NCI-H524 (cell line): ENCODE measurements at regions not wholly inside any gene's neighbourhood (a gene's known extent, or its start where the extent isn't known, plus 50 kb on each side); places are given as distances from the start of the nearest gene placed in this dataset.

Experiments
- DNase-seq, 2 experiments: peaks; one replicate each; lab custom pipeline; 2025; lab: John Stamatoyannopoulos, UW

- DNase-seq = no peak
These were observed 77.0 kb downstream of the MRPL14 start for GRCh38 chr6:44049989-44050871.

DNA sequence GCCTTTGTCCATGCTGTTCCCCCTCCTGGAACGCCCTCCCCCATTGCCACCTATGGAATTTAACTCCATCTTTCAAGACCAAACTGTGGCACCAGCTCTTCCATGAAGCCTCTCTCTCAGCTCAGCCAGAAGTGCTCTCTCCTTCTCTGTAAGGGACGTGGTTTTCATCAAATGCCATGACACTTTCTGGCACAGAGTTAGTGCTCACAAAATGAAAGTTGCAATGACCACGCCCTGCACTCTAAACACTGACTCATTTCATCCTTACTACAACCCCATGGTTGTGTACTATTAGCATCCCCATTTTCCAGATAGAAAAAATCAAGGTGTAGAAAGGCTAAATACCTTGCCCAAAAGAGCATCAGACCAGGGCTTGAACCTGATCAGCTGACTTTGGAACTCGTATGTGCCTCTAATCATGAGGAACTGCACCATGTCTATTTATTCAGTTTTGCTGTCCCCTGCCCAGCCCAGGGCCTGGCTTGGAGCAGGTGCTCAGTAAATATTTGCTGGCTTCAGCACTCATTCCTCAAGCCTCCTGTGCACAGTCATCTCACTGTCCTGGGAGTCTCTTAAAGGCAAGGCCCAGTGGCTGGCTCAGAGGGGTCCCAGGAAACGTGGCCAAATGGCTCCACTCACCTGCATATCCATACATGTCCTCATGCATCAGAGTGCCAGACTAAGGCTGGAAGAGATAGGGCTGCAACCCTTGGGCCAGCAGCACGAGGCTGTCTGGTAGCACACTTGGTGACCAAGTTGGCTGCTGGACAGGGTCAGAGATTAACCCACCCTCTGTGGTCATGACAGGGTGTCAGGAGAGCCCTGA lies 77.9 kb downstream of the MRPL14 start:
- DNase-seq = no peak

DNA sequence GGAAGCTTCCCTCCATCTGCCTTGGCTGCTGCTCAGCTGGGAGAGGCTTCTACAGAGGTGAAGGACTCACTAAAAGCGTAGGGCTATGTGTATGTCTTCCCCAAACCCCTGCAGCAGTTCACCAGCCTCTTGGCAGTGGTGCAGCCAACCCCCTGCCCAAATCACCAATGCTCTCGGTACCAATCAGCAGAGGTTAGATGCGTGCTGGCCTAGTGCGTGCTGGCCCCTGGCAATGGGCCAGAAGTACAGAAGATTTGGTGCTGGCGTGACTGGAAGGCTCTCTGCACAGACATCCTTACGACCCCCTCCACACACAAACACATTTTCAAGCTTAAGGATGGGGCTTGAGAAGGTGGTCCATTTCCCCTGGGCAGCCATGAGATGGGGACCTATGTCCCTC lies 79.0 kb downstream of the MRPL14 start:
- no peak for DNase-seq

- no peak for DNase-seq
These were observed 79.5 kb downstream of the MRPL14 start for GRCh38 chr6:44047801-44048200.

DNA sequence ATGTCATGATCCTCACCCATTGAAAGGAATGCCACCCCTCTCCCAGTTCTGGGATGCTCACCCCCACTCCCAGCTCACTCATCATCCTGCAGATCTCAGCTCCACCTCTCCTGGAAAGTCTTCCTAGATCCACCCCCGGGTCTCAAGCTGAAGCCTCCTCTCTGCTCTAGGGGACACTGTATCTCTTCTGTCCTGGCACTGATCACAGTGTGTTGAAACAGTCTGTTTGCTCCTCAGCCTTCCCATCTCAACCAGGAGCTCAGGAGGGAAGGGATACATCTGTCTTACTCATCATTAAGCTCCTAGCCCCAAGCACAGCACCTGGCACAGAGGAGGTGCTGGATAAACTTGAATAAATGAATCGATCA lies 80.1 kb downstream of the MRPL14 start:
- DNase-seq = no peak

DNA sequence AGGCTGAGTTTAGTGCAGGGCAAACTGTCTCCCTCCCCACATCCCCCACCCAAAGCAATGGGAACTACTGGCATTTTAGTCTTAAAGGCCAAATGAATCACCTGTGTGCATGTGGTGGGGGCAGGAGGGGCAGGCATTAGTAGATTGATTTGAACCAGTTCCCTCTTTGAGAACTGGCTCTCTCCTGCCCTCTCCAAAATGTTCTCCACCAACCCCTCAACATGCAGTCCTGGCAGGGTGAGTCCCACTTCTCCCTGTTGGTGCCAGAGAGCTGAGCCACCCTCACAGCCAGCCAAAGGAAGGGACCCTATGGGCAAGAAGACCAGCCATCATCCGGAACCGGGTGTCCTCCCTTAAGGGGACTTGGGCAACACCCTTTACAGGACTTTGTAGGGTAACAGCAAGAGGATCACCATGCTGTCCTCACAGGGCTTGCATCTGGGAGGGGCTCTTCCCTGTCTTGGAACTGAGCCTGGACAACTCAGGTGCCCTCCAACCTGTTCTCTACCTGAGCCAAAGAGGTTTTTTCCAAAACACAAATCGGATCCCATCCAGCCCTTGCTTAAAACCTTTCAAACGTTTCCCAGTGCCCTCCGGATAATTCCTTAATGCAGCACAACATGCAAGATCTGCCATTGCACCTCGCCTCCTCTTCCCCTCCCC lies 80.6 kb downstream of the MRPL14 start:
- DNase-seq = no peak

- no peak for DNase-seq
These were observed 81.6 kb downstream of the MRPL14 start for GRCh38 chr6:44045672-44046015.

- DNase-seq = no peak
These were observed 82.1 kb downstream of the MRPL14 start for GRCh38 chr6:44044940-44045671.

- DNase-seq = no peak
These were observed 83.1 kb downstream of the MRPL14 start for GRCh38 chr6:44044154-44044539.

DNA sequence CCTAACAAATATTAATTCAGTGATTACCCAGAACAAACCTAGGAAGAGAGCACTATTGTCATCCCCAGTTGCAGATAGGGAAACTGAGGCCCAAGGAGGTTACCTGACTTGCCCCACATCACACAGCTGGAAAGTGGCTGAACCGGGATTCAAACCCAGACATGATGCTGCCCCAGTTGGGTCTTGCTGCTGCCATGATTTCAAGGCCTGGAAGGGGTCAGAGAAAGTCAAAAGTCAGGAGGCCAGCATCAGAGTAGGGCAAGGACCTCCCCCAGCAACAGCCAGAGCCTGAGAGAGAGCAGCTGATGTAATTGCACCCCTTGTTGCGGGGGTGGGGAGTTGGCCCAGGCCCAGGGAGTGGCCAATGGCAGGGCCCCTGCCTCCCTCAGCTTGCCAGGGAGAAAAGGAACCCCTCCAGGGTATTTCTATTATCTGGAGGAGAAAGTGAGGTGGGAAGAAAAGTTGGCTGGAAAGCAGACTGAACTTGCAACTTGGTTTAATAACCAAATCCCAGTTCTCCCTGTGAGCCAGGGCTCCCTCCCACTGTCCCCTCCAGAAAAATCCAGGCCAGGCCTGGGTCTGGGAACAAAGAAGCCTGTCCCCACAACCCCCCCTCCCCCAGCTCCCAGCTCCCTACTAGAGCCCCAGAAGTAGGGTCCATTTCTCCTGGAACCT lies 83.6 kb downstream of the MRPL14 start:
- no peak for DNase-seq

DNA sequence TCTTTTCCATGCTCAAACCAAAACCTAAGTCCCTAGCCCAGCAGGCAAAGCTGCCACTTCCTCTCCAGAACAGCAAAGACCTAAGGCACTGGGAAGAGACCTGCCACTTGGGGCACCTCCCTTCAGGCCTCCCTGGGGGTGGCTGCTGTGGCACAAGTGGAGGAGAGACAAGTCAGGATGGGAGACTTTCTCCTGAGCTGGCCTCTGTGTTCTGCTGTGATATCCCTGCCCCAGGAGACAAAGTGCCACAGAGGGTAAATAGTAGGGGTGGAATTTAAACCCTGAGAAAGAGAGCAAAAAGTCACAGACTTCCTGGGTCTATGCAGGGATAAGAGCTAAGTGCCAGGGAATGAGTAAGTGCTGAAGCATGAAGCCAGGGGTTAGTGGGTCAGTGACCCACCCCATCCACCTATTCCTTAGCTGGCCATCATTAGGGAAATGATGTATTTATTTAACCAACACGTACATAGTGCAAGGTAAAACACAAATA lies 84.2 kb downstream of the MRPL14 start:
- no peak for DNase-seq

DNA sequence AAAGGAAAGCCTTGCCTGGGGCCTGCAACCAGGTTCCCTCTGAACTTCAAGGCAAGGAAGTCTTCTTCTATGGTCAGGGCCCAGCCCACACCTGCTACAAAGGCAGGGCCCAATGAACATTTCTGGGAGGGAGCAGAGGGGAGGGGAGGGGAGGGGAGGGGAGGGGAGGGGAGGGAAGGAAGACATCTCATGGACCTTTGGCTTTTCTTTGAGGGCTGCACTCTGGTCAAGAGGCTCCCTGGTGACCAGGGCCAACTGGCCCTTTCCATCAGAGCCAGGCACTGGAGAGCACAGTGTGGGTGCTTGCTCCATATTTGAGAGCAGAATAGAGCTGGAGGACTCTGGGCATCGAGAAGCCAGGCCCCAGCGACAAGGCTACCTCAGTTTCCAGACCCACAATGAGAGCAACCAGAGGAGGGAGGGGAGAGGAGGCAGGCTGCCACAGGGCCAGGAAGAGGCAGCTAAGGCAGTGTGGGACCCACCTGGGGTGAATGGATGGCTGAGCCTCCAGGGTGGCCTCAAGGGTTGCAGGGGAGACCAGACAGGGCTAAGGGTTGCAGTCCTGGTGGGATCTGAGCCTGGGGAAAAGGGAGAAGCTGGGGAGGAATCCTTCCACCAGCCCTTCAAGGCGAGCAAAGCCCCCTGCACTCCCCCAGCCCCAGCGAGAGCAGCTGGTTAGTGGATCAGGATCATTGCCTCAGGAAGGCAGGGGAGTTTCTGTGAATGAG lies 84.8 kb downstream of the MRPL14 start:
- DNase-seq = no peak

DNA sequence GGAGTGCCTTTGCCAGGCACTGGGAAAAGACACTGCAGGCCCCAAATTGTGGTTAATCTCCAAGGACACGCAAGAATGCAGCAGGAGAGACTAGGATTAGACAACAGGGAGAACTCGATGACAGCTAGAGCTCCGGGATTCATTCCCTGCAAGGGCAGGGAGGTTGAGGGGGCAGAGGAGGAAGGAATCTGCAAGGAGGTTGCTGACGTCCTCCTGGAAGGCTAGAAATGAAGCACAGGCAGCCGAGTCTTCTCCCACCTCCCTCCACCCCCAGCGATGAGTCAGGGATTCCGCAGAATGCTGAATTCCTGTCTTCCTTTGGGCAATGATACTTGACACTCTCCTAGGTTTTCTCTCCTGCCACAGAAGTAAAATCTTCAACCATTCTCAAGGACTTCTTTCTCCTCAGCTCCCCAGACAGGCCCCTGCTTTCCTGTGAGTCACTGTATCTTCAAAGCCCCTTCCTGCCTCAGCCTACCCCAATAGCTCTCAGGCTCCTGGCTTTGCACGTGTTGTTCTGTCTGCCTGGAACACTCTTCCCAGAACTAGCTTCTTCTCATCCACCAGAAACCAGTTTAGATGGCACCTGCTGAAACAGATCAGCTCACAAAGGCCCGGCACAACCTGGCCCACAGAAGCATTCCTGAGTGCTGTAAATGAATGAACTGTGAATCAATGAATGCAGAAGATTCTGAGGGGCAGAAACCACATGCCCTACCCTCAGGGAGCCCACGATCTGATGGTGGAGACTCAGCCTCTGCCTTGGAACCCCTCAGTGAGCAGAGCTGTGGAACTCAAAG lies 85.6 kb downstream of the MRPL14 start:
- DNase-seq = no peak

DNA sequence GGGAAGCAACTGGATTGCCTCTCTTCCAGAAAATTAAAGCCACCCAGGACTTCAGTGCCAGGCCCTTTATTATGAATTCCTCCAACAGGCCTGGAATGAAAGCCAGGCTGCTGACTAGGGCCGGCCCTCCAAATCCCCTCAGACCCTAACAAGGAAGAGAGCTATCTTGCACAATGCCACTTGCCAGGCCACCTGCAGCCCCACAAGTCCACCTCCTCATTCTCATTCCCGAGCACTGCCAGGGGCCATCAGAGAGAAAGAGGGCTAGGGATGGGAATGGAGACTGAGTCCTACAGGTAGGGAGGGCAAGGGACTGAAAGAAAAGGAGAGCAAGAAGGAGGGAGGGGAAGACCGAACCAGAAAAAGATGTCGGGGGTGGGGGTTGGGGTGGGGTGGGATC lies 86.5 kb downstream of the MRPL14 start:
- DNase-seq = no peak

- DNase-seq = no peak
These were observed 87.4 kb downstream of the MRPL14 start for GRCh38 chr6:44039839-44040350.

- no peak for DNase-seq
These were observed 88.0 kb downstream of the MRPL14 start for GRCh38 chr6:44039191-44039719.

DNA sequence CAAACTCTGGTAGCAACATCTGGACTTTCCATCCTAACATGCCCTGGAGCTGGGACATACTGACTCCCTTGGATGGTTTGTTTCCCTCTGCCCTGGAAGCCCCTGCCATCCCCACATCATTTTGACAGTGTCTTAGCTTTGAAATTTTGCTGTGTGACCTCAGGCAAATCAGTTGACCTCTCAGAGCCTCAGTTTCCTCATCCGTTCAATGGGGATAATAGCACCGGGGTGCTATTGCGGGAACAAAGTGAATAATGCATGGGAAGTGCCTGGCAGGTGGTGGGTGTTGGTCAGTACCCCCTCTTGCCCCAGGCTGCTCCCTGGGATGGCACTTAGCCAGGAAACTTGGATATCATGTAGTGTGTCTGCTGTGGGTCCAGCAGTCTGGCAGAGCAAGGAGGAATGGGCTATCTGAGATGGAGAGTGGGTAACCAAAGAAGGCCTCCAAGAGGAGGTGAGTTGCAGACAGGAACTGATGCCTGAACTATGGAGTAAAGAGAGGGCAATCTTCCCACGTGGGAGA lies 88.6 kb downstream of the MRPL14 start:
- DNase-seq = no peak

- DNase-seq = no peak
These were observed 89.3 kb downstream of the MRPL14 start for GRCh38 chr6:44037847-44038542.
